ENCODE measurements at regions not wholly inside any gene's neighbourhood (a gene's known extent, or its start where the extent isn't known, plus 50 kb on each side); places are given as distances from the start of the nearest gene placed in this dataset.

- in situ Hi-C loops (cut with MboI; ENCODE audit: low pct_ligation_motif_present in 1 of 4, low pct_unique_long_range_greater_than_20kb in 1 of 4, low sequenced_read_pairs in 3 of 4), result no loop called here
These were observed 86.9 kb upstream of the PLCL2 start for GRCh38 chr3:16797831-16798230.

GRCh38 chr3:16798738-16799137 lies 86.0 kb upstream of the PLCL2 start:
- 78 to 84% methylated on average over 2 to 4 of the region's 4 CpGs for WGBS, 2 donors (ENCODE audit: low coverage in 1 of 2)
- no peak overlapping the region for H3K4me3 ChIP-seq
- intact Hi-C loops (cut with DNase I; ENCODE audit: low total_unique reads) (no loop called here), in situ Hi-C loops (cut with MboI; ENCODE audit: low pct_ligation_motif_present in 1 of 4, low pct_unique_long_range_greater_than_20kb in 1 of 4, low sequenced_read_pairs in 3 of 4) (no loop called here)
- no peaks in the 10 kb centered on the region for H3K9me3 ChIP-seq
- no peaks in the 10 kb centered on the region for H3K27me3 ChIP-seq
- TF ChIP-seq EP300 (IDR thresholded peaks at IDR 0.05; ENCODE audit: low read depth) (no peak), POLR2A (IDR thresholded peaks at IDR 0.05) (no peak), POLR2AphosphoS5 (IDR thresholded peaks at IDR 0.05) (no peak), CTCF (IDR thresholded peaks at IDR 0.05) (no peak)
- H3K4me1 ChIP-seq, result peaks cover 0 to 9% (median 0%) of the 10 kb centered on the region in 4 donors
- H3K36me3 ChIP-seq, result no peaks in the 10 kb centered on the region
- no peak overlapping the region for H3K27ac ChIP-seq
- no peak for DNase-seq

More at GRCh38 chr3:16797831-16798230, 86.9 kb upstream of the PLCL2 start:
- Histone ChIP-seq H3K9me3 (no peaks in the 10 kb centered on the region), H3K27ac (no peak overlapping the region), H3K4me1 (peaks cover 0 to 9% (median 0%) of the 10 kb centered on the region in 4 donors), H3K27me3 (no peaks in the 10 kb centered on the region), H3K4me3 (no peak overlapping the region), H3K36me3 (no peaks in the 10 kb centered on the region)
- no peak for DNase-seq
- WGBS, 2 donors (ENCODE audit: low coverage in 1 of 2), result 67 to 84% methylated on average over 1 of the region's 1 CpG
- TF ChIP-seq EP300 (IDR thresholded peaks at IDR 0.05; ENCODE audit: low read depth) (no peak), POLR2AphosphoS5 (IDR thresholded peaks at IDR 0.05) (no peak), POLR2A (IDR thresholded peaks at IDR 0.05) (no peak), CTCF (IDR thresholded peaks at IDR 0.05) (no peak)
- intact Hi-C loops (cut with DNase I; ENCODE audit: low total_unique reads), result no loop called here

- intact Hi-C loops (cut with DNase I; ENCODE audit: low total_unique reads), result no loop called here
- no peak overlapping the region for H3K27ac ChIP-seq
- 67 to 71% methylated on average over 3 of the region's 3 CpGs for WGBS, 2 donors (ENCODE audit: low coverage in 1 of 2)
These were observed 84.4 kb upstream of the PLCL2 start for GRCh38 chr3:16800361-16800760.

GRCh38 chr3:16801223-16801622 lies 83.5 kb upstream of the PLCL2 start:
- peaks cover 0 to 9% (median 0%) of the 10 kb centered on the region in 4 donors for H3K4me1 ChIP-seq
- no peaks in the 10 kb centered on the region for H3K27me3 ChIP-seq
- 5 to 22% methylated on average over 1 of the region's 1 CpG for whole genome bisulfite sequencing, 2 donors (ENCODE audit: low coverage in 1 of 2)
- no peak overlapping the region for H3K4me3 ChIP-seq
- H3K27ac ChIP-seq, result no peak overlapping the region
- no peak for TF ChIP-seq EP300 (IDR thresholded peaks at IDR 0.05; ENCODE audit: low read depth)
- no peaks in the 10 kb centered on the region for H3K36me3 ChIP-seq
- no peak for DNase-seq
- in situ Hi-C loops (cut with MboI; ENCODE audit: low pct_ligation_motif_present in 1 of 4, low pct_unique_long_range_greater_than_20kb in 1 of 4, low sequenced_read_pairs in 3 of 4) (loop anchor here in 1 of 4 donors (25.0 kb wide), 1 partner anchor 436 kb away; no protein-coding TSS in a partner anchor), intact Hi-C loops (cut with DNase I; ENCODE audit: low total_unique reads) (no loop called here)
- no peaks in the 10 kb centered on the region for H3K9me3 ChIP-seq

More at GRCh38 chr3:16800361-16800760, 84.4 kb upstream of the PLCL2 start:
- no peaks in the 10 kb centered on the region for H3K36me3 ChIP-seq
- peaks cover 0 to 9% (median 0%) of the 10 kb centered on the region in 4 donors for H3K4me1 ChIP-seq
- H3K4me3 ChIP-seq, result no peak overlapping the region
- no peak for TF ChIP-seq POLR2A (IDR thresholded peaks at IDR 0.05)
- TF ChIP-seq POLR2AphosphoS5 (IDR thresholded peaks at IDR 0.05), result no peak
- no peak for TF ChIP-seq EP300 (IDR thresholded peaks at IDR 0.05; ENCODE audit: low read depth)
- TF ChIP-seq CTCF (IDR thresholded peaks at IDR 0.05), result no peak
- H3K9me3 ChIP-seq, result no peaks in the 10 kb centered on the region
- in situ Hi-C loops (cut with MboI; ENCODE audit: low pct_ligation_motif_present in 1 of 4, low pct_unique_long_range_greater_than_20kb in 1 of 4, low sequenced_read_pairs in 3 of 4), result loop anchor here in 1 of 4 donors (25.0 kb wide), 1 partner anchor 437 kb away; no protein-coding TSS in a partner anchor
- no peaks in the 10 kb centered on the region for H3K27me3 ChIP-seq
- no peak for DNase-seq

GRCh38 chr3:16801698-16802097 lies 83.1 kb upstream of the PLCL2 start:
- intact Hi-C loops (cut with DNase I; ENCODE audit: low total_unique reads) (no loop called here), in situ Hi-C loops (cut with MboI; ENCODE audit: low pct_ligation_motif_present in 1 of 4, low pct_unique_long_range_greater_than_20kb in 1 of 4, low sequenced_read_pairs in 3 of 4) (loop anchor here in 1 of 4 donors (25.0 kb wide), 1 partner anchor 436 kb away; no protein-coding TSS in a partner anchor)
- H3K4me1 ChIP-seq, result peaks cover 0 to 9% (median 0%) of the 10 kb centered on the region in 4 donors
- no peaks in the 10 kb centered on the region for H3K27me3 ChIP-seq
- H3K36me3 ChIP-seq, result no peaks in the 10 kb centered on the region
- no peaks in the 10 kb centered on the region for H3K9me3 ChIP-seq
- H3K27ac ChIP-seq, result no peak overlapping the region
- WGBS, 2 donors (ENCODE audit: low coverage in 1 of 2), result 44 to 54% methylated on average over 5 of the region's 5 CpGs
- no peak overlapping the region for H3K4me3 ChIP-seq
- TF ChIP-seq POLR2A (IDR thresholded peaks at IDR 0.05), result no peak
- TF ChIP-seq EP300 (IDR thresholded peaks at IDR 0.05; ENCODE audit: low read depth), result no peak
- TF ChIP-seq POLR2AphosphoS5 (IDR thresholded peaks at IDR 0.05), result no peak
- TF ChIP-seq CTCF (IDR thresholded peaks at IDR 0.05), result no peak
- DNase-seq, result no peak

Measured in transverse colon (tissue), 4 donors.